ENCODE measurements at regions not wholly inside any gene's neighbourhood (a gene's known extent, or its start where the extent isn't known, plus 50 kb on each side); places are given as distances from the start of the nearest gene placed in this dataset.

- TF ChIP-seq POLR2AphosphoS5 (IDR thresholded peaks at IDR 0.05) (no peak), CTCF (IDR thresholded peaks at IDR 0.05) (no peak), POLR2A (IDR thresholded peaks at IDR 0.05) (no peak), EP300 (IDR thresholded peaks at IDR 0.05) (no peak)
Observed at GRCh38 chr1:37398096-37398495, 76.3 kb upstream of the ZC3H12A start.
